ENCODE measurements at regions not wholly inside any gene's neighbourhood (a gene's known extent, or its start where the extent isn't known, plus 50 kb on each side); places are given as distances from the start of the nearest gene placed in this dataset.
A peak's percentile ranks its signal among the peaks of the same experiment; 100 is the strongest.

- CTCF ChIA-PET, result interaction anchor here (0.6 to 3.5 kb wide), 23 partner anchors 9 to 1583 kb away, joined by 3 to 39 read pairs (median 4); partner anchors contain the start of gene DNTTIP2
- H4K20me1 ChIP-seq (ENCODE audit: insufficient read depth), result no peaks in the 10 kb centered on the region
- POLR2A ChIA-PET (ENCODE audit: unreplicated experiment), result interaction anchor here (0.5 to 0.8 kb wide), 9 partner anchors 49 to 560 kb away, joined by 3 to 6 read pairs (median 4); partner anchors contain the start of gene ARHGAP29
- no peaks in the 10 kb centered on the region for H3K27me3 ChIP-seq (ENCODE audit: insufficient read depth, low read depth)
- BruUV-seq (replicated peaks), result no TSS peak
- peak overlapping the region; percentile 22; the same call in 1 of the 2 replicates for H3K27ac ChIP-seq
- H3K79me2 ChIP-seq (ENCODE audit: low read depth), result peaks cover 7% of the 10 kb centered on the region; the same call in 1 of the 2 replicates
- no peaks in the 10 kb centered on the region for H3K9me2 ChIP-seq (ENCODE audit: insufficient read depth)
- H2AFZ ChIP-seq, result no peak overlapping the region
- H3K4me2 ChIP-seq, result peak overlapping the region; percentile 11; the same call in 1 of the 2 replicates
- no peaks in the 10 kb centered on the region for H3K9me3 ChIP-seq (ENCODE audit: insufficient read depth, low read depth)
- H3K4me3 ChIP-seq, result no peak overlapping the region
- peaks cover 55% of the 10 kb centered on the region for H3K4me1 ChIP-seq (replicated peaks; ENCODE audit: insufficient read depth)
- peaks cover 3% of the 10 kb centered on the region; the same call in 1 of the 2 replicates for H3F3A ChIP-seq (ENCODE audit: insufficient read depth, low read depth)
- intact Hi-C loops (cut with micrococcal nuclease; ENCODE audit: unreplicated experiment), result loop anchor here (1.0 to 5.0 kb wide), 12 partner anchors 81 to 897 kb away; partner anchors contain the start of genes ABCD3, ARHGAP29, DNTTIP2 and GCLM
- H3K36me3 ChIP-seq (ENCODE audit: low read depth), result no peaks in the 10 kb centered on the region
- TF ChIP-seq EZH2 (IDR thresholded peaks at IDR 0.05; ENCODE audit: low read depth), result no peak
- TF ChIP-seq CTCF (conservative IDR thresholded peaks at IDR 0.05), result peak; percentile 99
- peak; percentile 67 to 95 for DNase-seq
Observed at GRCh38 chr1:94335950-94336349, 82.2 kb upstream of the ABCD3 start.

- H2AFZ ChIP-seq, result no peak overlapping the region
- ChIA-PET POLR2A (ENCODE audit: unreplicated experiment) (interaction anchor here (0.6 to 0.9 kb wide), 9 partner anchors 49 to 560 kb away, joined by 3 to 13 read pairs (median 4); partner anchors contain the start of gene ARHGAP29), CTCF (interaction anchor here (0.5 to 3.5 kb wide), 23 partner anchors 9 to 1583 kb away, joined by 3 to 39 read pairs (median 4); partner anchors contain the start of gene DNTTIP2)
- TF ChIP-seq EZH2 (IDR thresholded peaks at IDR 0.05; ENCODE audit: low read depth) (no peak), CTCF (conservative IDR thresholded peaks at IDR 0.05) (no peak)
- BruUV-seq (replicated peaks), result no TSS peak
- peak overlapping the region; percentile 22 for H3K27ac ChIP-seq
- intact Hi-C loops (cut with micrococcal nuclease; ENCODE audit: unreplicated experiment), result loop anchor here (1.0 to 5.0 kb wide), 5 partner anchors 82 to 309 kb away; partner anchors contain the start of genes ABCD3 and ARHGAP29
- H3K4me1 ChIP-seq (replicated peaks; ENCODE audit: insufficient read depth), result peaks cover 59% of the 10 kb centered on the region
- H3K4me2 ChIP-seq, result peak overlapping the region; percentile 11
- no peaks in the 10 kb centered on the region for H3K9me2 ChIP-seq (ENCODE audit: insufficient read depth)
- no peaks in the 10 kb centered on the region for H3K27me3 ChIP-seq (ENCODE audit: insufficient read depth, low read depth)
- H3K79me2 ChIP-seq (ENCODE audit: low read depth), result peaks cover 10% of the 10 kb centered on the region; the same call in 1 of the 2 replicates
- H3F3A ChIP-seq (ENCODE audit: insufficient read depth, low read depth), result peaks cover 3% of the 10 kb centered on the region; the same call in 1 of the 2 replicates
- DNase-seq, result no peak
- no peaks in the 10 kb centered on the region for H3K9me3 ChIP-seq (ENCODE audit: insufficient read depth, low read depth)
- H3K4me3 ChIP-seq, result no peak overlapping the region
- no peaks in the 10 kb centered on the region for H4K20me1 ChIP-seq (ENCODE audit: insufficient read depth)
- no peaks in the 10 kb centered on the region for H3K36me3 ChIP-seq (ENCODE audit: low read depth)
Observed at GRCh38 chr1:94335447-94335846, 82.7 kb upstream of the ABCD3 start.

GRCh38 chr1:94334764-94335163 lies 83.4 kb upstream of the ABCD3 start:
- Histone ChIP-seq H3K4me2 (peak overlapping the region; percentile 11), H3F3A (ENCODE audit: insufficient read depth, low read depth) (peaks cover 3% of the 10 kb centered on the region; the same call in 1 of the 2 replicates), H3K79me2 (ENCODE audit: low read depth) (peaks cover 17% of the 10 kb centered on the region; the same call in 1 of the 2 replicates), H3K9me3 (ENCODE audit: insufficient read depth, low read depth) (no peaks in the 10 kb centered on the region), H4K20me1 (ENCODE audit: insufficient read depth) (no peaks in the 10 kb centered on the region), H2AFZ (no peak overlapping the region), H3K4me1 (replicated peaks; ENCODE audit: insufficient read depth) (peaks cover 66% of the 10 kb centered on the region), H3K27me3 (ENCODE audit: insufficient read depth, low read depth) (no peaks in the 10 kb centered on the region), H3K36me3 (ENCODE audit: low read depth) (no peaks in the 10 kb centered on the region), H3K9me2 (ENCODE audit: insufficient read depth) (no peaks in the 10 kb centered on the region), H3K4me3 (no peak overlapping the region), H3K27ac (peak overlapping the region; percentile 22)
- no TSS peak for BruUV-seq (replicated peaks)
- CTCF ChIA-PET, result interaction anchor here (0.5 to 3.5 kb wide), 15 partner anchors 8 to 595 kb away, joined by 3 to 39 read pairs (median 5); no protein-coding TSS in a partner anchor
- intact Hi-C loops (cut with micrococcal nuclease; ENCODE audit: unreplicated experiment), result loop anchor here (1.0 to 5.0 kb wide), 5 partner anchors 83 to 308 kb away; partner anchors contain the start of genes ABCD3 and ARHGAP29
- TF ChIP-seq CTCF (conservative IDR thresholded peaks at IDR 0.05) (no peak), EZH2 (IDR thresholded peaks at IDR 0.05; ENCODE audit: low read depth) (no peak)
- DNase-seq, result no peak
- POLR2A ChIA-PET (ENCODE audit: unreplicated experiment), result interaction anchor here (0.6 to 1.3 kb wide), 8 partner anchors 87 to 301 kb away, joined by 3 to 13 read pairs (median 4); partner anchors contain the start of gene ARHGAP29

All from PC-9 (cell line).